Sigmoid colon (tissue), 4 donors: ENCODE measurements at regions not wholly inside any gene's neighbourhood (a gene's known extent, or its start where the extent isn't known, plus 50 kb on each side); places are given as distances from the start of the nearest gene placed in this dataset.
"Not testable (repeated sequence)": the region's sequence is repeated elsewhere in the genome, so short reads cannot be mapped to it uniquely, and the experiment has no call there.

Source experiments
- CTCF ChIP-seq, 4 experiments: fragments of 450-650 bp in 3 of 4; fragments of 200-600 bp in 1 of 4; IDR thresholded peaks; one replicate each; pipeline ENCODE4 v1.5.1; 2016 to 2019; ENCODE audit warnings: antibody characterized with exemption in 4 of 4, mild to moderate bottlenecking in 3 of 4, moderate library complexity in 2 of 4
- EP300 ChIP-seq, 4 donors: sonication (generic); formaldehyde crosslinking; IDR thresholded peaks; one replicate each; pipeline ENCODE4 v1.6.1; 2017; ENCODE audit warnings: antibody characterized with exemption in 4 of 4

DNA sequence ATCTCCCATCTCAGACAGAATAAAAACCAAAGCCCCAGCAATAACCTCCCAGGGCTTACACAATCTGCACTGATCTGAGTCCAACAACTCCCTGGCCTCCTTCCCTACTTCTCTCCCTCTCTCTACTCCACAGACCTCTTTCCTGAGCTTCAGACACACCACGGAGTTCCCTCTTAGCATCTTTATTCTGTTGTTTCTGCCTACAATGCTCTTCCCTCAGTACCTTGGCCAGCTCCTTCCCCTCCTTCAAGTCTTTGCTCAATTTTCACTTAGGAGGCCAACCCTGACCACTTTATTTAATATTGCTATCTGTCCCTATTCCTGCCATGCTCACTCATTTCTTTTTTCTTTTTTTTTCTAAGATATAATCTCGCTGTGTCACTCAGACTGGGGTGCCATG, 276.7 kb downstream of the CWH43 start:
- TF ChIP-seq CTCF, EP300 (IDR thresholded peaks at IDR 0.05): not testable (repeated sequence)
